HG03025 (cell line): ENCODE measurements at regions not wholly inside any gene's neighbourhood (a gene's known extent, or its start where the extent isn't known, plus 50 kb on each side); places are given as distances from the start of the nearest gene placed in this dataset.
A peak's percentile ranks its signal among the peaks of the same experiment; 100 is the strongest.

ENCODE experiments used
- ATAC-seq: cut with Tn5 transposase; IDR thresholded peaks from one replicate; pipeline ENCODE4 v1.9.1; 2021; ENCODE audit warnings: mild to moderate bottlenecking, moderate library complexity; ENCODE audit not compliant: unreplicated experiment, low FRiP score

GRCh38 chr11:121950160-121950559, 165.9 kb downstream of the BLID start:
- ATAC-seq = no peak

GRCh38 chr11:121946514-121946913, 169.5 kb downstream of the BLID start:
- no peak for ATAC-seq

- no peak for ATAC-seq
These were observed 171.3 kb downstream of the BLID start for GRCh38 chr11:121944556-121945230.

GRCh38 chr11:121938076-121938475, 177.9 kb downstream of the BLID start:
- no peak for ATAC-seq

- ATAC-seq = no peak
These were observed 179.1 kb downstream of the BLID start for GRCh38 chr11:121936781-121937447.

- no peak for ATAC-seq
These were observed 179.6 kb downstream of the BLID start for GRCh38 chr11:121936370-121936769.

- ATAC-seq = no peak
These were observed 182.3 kb downstream of the BLID start for GRCh38 chr11:121933694-121934093.

- ATAC-seq = no peak
These were observed 182.7 kb downstream of the BLID start for GRCh38 chr11:121933294-121933693.

GRCh38 chr11:121932646-121933185, 183.3 kb downstream of the BLID start:
- ATAC-seq = no peak

- ATAC-seq = no peak
These were observed 184.2 kb downstream of the BLID start for GRCh38 chr11:121931748-121932352.

GRCh38 chr11:121931121-121931520, 184.9 kb downstream of the BLID start:
- ATAC-seq = no peak

GRCh38 chr11:121930004-121930965, 185.7 kb downstream of the BLID start:
- peak; percentile 44 for ATAC-seq

- no peak for ATAC-seq
These were observed 186.4 kb downstream of the BLID start for GRCh38 chr11:121929581-121929980.

GRCh38 chr11:121928597-121929580, 187.1 kb downstream of the BLID start:
- no peak for ATAC-seq

- ATAC-seq = no peak
These were observed 188.2 kb downstream of the BLID start for GRCh38 chr11:121927789-121928188.

GRCh38 chr11:121927097-121927785, 188.8 kb downstream of the BLID start:
- ATAC-seq = no peak

- ATAC-seq = no peak
These were observed 191.8 kb downstream of the BLID start for GRCh38 chr11:121924191-121924590.

- no peak for ATAC-seq
These were observed 198.5 kb downstream of the BLID start for GRCh38 chr11:121917482-121917881.
